Right cardiac atrium (tissue), 5 donors: ENCODE measurements at regions not wholly inside any gene's neighbourhood (a gene's known extent, or its start where the extent isn't known, plus 50 kb on each side); places are given as distances from the start of the nearest gene placed in this dataset.
"Not testable (repeated sequence)": the region's sequence is repeated elsewhere in the genome, so short reads cannot be mapped to it uniquely, and the experiment has no call there.

Source experiments
- ATAC-seq, 2 donors: fragments of 200-7000 bp; cut with Tn5 transposase; one replicate each; pipeline versions ENCODE4 v1.8.0 to v1.9.1; 2020; ENCODE audit warnings: moderate library complexity in 2 of 2, mild to moderate bottlenecking in 1 of 2
- DNase-seq, 3 donors: peaks; one replicate each; pipeline ENCODE4 v3.0.0-alpha.2; 2020
- H3K27ac ChIP-seq: one replicate; pipeline ENCODE4 v1.5.1; 2013; ENCODE audit warnings: mild to moderate bottlenecking, low read length, control low read depth, moderate library complexity
- H3K27me3 ChIP-seq: one replicate; pipeline ENCODE4 v1.6.1; 2013; ENCODE audit not compliant: control insufficient read depth, insufficient read depth
- H3K4me1 ChIP-seq: one replicate; pipeline ENCODE4 v1.6.1; 2013; ENCODE audit warnings: low read length; ENCODE audit not compliant: control insufficient read depth, insufficient read depth
- H3K4me3 ChIP-seq: one replicate; pipeline ENCODE4 v1.5.1; 2013; ENCODE audit warnings: low read length, control low read depth
- H3K9me3 ChIP-seq: one replicate; pipeline ENCODE4 v1.6.1; 2013; ENCODE audit warnings: low read length; ENCODE audit not compliant: control insufficient read depth
- WGBS: extraction: QIAGEN DNeasy Blood & Tissue Kit; methylation state at CpG from one replicate; pipeline ENCODE4 v1.1.7; 2013; 5-methylcytosine and 5-hydroxymethylcytosine counted together
- intact Hi-C, 4 donors: fragments of 100-400 bp; cut with DNase I; formaldehyde crosslinking; loops; one replicate each; pipeline versions ENCODE4 v1.11.0 to v1.14.0; 2022 to 2023
- donor health status: healthy with polysubstance abuse.
- donor health status: DM: no; HTN: yes; CAD: no.
- donor health status: DM: no; HTN: no; CAD: no.
- donor health status: DM: no; HTN: yes; CAD: no; lungs with severe emphysema.
- donor health status: DM: yes; HTN: yes; CAD: no.

- Histone ChIP-seq H3K4me3 (no peak overlapping the region), H3K27ac (no peak overlapping the region), H3K27me3 (no peaks in the 10 kb centered on the region), H3K4me1 (no peaks in the 10 kb centered on the region), H3K9me3 (no peaks in the 10 kb centered on the region)
- intact Hi-C loops: no loop called here
- DNase-seq (no peak), ATAC-seq (no peak)
- 88% methylated on average over 1 of the region's 1 CpG for WGBS
Measured at GRCh38 chr1:189274267-189274666, 1203.4 kb downstream of the BRINP3 start.

DNA sequence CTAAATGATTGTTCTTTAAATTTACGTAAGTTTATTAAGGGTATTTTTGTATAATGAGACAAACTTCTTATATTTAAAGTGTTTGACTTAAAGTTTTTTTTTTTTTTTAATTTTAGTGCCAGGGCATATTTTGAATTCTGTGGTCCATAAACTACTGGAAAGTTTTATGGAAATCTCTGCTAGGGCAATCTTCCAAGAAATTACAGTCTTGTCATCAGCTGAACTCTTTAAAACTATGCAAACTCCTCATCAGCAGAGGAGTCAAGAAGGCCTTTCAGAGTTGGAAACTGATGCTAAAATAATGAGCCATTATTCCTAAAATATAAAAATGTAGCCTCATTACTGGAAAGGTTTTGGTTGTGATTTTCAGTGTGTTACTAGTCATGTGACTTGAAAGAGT, 1201.9 kb downstream of the BRINP3 start:
- intact Hi-C loops: no loop called here
- Histone ChIP-seq H3K4me1 (no peaks in the 10 kb centered on the region), H3K27me3 (no peaks in the 10 kb centered on the region), H3K4me3 (no peak overlapping the region), H3K9me3 (no peaks in the 10 kb centered on the region), H3K27ac (no peak overlapping the region)
- no peak for DNase-seq
- WGBS: 78% methylated on average over 1 of the region's 1 CpG
- ATAC-seq: no peak

- ATAC-seq (no peak), DNase-seq (no peak)
- H3K27me3 ChIP-seq: no peaks in the 10 kb centered on the region
- H3K27ac ChIP-seq: no peak overlapping the region
- intact Hi-C loops: no loop called here
- WGBS: 80% methylated on average over 3 of the region's 3 CpGs
- H3K9me3 ChIP-seq: no peaks in the 10 kb centered on the region
- H3K4me3 ChIP-seq: no peak overlapping the region
- no peaks in the 10 kb centered on the region for H3K4me1 ChIP-seq
Measured at GRCh38 chr1:189289346-189289745, 1188.3 kb downstream of the BRINP3 start.

DNA sequence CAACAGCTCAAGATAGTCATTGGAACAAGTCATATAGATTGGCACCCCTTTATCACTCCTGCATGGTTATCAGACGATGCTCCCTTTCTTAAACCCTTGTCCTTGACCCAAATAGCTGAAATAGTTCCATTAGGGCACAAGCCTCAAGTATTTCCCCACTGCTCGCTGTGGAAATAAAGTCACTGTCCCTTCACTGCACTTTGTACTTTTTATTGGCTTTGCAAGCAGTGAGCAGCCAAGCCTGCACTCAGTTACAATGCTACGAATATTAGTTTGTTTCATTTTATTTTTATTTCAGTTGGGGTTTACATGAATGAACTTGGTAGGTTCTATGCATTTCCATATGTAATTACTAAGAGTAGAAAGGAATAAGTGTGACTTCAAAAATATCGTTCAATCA, 1176.4 kb downstream of the BRINP3 start:
- Histone ChIP-seq H3K4me3 (no peak overlapping the region), H3K9me3 (no peaks in the 10 kb centered on the region), H3K4me1 (no peaks in the 10 kb centered on the region), H3K27me3 (no peaks in the 10 kb centered on the region), H3K27ac (no peak overlapping the region)
- 73% methylated on average over 4 of the region's 4 CpGs for WGBS
- DNase-seq (no peak), ATAC-seq (no peak)
- intact Hi-C loops: no loop called here

DNA sequence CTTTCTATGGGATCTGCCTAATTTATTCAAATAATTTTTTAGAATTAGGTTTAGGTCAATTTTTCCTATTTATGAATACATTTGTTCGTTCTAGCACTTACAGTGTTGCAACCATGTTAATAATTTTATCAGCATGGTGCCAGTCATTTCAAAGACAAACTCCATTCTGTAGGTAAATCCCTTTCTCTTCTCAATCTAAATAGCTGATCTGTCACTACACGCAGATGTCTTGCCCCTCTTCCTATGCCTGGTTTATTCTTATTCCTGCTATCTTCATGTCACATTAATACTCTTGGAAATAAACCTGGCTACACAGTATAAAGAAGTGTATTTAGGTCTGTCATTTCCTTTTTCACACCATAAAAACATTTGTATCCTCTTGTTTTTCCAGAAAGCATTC, 1172.4 kb downstream of the BRINP3 start:
- no peaks in the 10 kb centered on the region for H3K4me1 ChIP-seq
- H3K9me3 ChIP-seq: no peaks in the 10 kb centered on the region
- intact Hi-C loops: no loop called here
- H3K27ac ChIP-seq: no peak overlapping the region
- no peaks in the 10 kb centered on the region for H3K27me3 ChIP-seq
- DNase-seq (no peak), ATAC-seq (no peak)
- WGBS: 66% methylated on average over 2 of the region's 2 CpGs
- H3K4me3 ChIP-seq: no peak overlapping the region

DNA sequence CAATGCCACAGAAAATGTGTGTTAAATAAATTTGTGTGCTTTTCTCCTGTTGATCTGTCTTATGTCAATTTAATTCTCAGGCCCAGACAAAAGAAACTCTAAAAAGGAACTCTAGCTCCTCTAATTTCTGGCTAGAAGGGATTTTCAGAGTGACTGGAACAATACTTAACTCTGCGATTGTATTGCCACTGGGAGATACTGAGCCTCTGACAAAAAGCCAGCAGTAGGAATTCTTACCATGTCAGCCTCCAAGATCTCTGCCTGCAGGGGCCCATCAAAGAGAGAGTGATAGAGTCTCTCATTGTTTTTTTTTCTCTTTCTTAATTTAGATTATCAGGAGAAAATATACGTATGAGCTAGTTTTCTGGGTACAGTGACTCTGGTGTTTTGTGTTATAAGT, 1165.7 kb downstream of the BRINP3 start:
- intact Hi-C loops: no loop called here
- Histone ChIP-seq H3K4me1 (no peaks in the 10 kb centered on the region), H3K9me3 (no peaks in the 10 kb centered on the region), H3K27me3 (no peaks in the 10 kb centered on the region), H3K4me3 (no peak overlapping the region), H3K27ac (no peak overlapping the region)
- no peak for ATAC-seq
- 60% methylated on average over 2 of the region's 2 CpGs for WGBS
- DNase-seq: no peak

- H3K9me3 ChIP-seq: no peaks in the 10 kb centered on the region
- intact Hi-C loops: no loop called here
- no peaks in the 10 kb centered on the region for H3K4me1 ChIP-seq
- H3K4me3 ChIP-seq: no peak overlapping the region
- ATAC-seq (no peak), DNase-seq (no peak)
- no peaks in the 10 kb centered on the region for H3K27me3 ChIP-seq
- H3K27ac ChIP-seq: no peak overlapping the region
Measured at GRCh38 chr1:189312499-189312898, 1165.2 kb downstream of the BRINP3 start.

DNA sequence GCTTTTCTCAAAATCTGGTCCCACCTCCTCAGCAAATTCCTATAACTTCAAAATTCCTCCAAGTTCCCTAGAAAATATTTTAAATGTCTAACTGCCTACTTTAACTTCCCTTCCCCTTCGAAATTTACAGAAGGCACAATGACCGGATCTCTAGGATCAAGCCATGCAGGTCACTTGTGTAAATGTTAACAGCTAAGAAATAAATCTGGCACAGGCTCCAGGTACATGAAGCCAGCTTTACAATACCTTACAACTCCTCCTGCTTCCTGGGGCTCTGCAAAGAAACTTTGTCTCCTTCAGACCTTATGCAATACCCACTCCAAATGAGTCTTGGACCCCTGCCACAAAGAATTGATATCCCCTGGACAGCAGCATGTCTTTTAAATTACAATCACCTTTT, 1164.2 kb downstream of the BRINP3 start:
- 67% methylated on average over 2 of the region's 2 CpGs for WGBS
- intact Hi-C loops: no loop called here
- ATAC-seq: no peak
- Histone ChIP-seq H3K4me3 (no peak overlapping the region), H3K27ac (no peak overlapping the region), H3K27me3 (no peaks in the 10 kb centered on the region), H3K4me1 (no peaks in the 10 kb centered on the region), H3K9me3 (no peaks in the 10 kb centered on the region)
- no peak for DNase-seq

GRCh38 chr1:189315035-189315901, 1162.4 kb downstream of the BRINP3 start:
- Histone ChIP-seq H3K27ac (no peak overlapping the region), H3K4me1 (no peaks in the 10 kb centered on the region), H3K27me3 (no peaks in the 10 kb centered on the region), H3K4me3 (no peak overlapping the region), H3K9me3 (peaks cover 2% of the 10 kb centered on the region)
- intact Hi-C loops: no loop called here
- no peak for DNase-seq
- no peak for ATAC-seq
- 79% methylated on average over 4 of the region's 4 CpGs for whole genome bisulfite sequencing

- intact Hi-C loops: no loop called here
- 48% methylated on average over 3 of the region's 3 CpGs for WGBS
- Histone ChIP-seq H3K9me3 (peaks cover 2% of the 10 kb centered on the region), H3K4me3 (no peak overlapping the region), H3K27me3 (no peaks in the 10 kb centered on the region), H3K27ac (no peak overlapping the region), H3K4me1 (no peaks in the 10 kb centered on the region)
- DNase-seq (no peak), ATAC-seq (no peak)
Measured at GRCh38 chr1:189323091-189323490, 1154.6 kb downstream of the BRINP3 start.

DNA sequence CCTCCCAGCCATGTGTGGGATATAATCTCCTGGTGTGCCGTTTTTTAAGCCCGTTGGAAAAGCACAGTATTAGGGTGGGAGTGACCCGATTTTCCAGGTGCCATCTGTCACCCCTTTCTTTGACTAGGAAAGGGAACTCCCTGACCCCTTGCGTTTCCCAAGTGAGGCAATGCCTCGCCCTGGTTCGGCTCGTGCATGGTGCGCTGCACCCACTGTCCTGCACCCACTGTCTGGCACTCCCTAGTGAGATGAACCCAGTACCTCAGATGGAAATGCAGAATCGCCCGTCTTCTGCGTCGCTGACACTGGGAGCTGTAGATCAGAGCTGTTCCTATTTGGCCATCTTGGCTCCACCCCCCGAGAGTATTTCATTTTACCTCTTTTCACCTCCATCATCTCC, 1146.6 kb downstream of the BRINP3 start:
- H3K27ac ChIP-seq, ATAC-seq, H3K4me3 ChIP-seq, DNase-seq, H3K27me3 ChIP-seq, intact Hi-C loops, H3K4me1 ChIP-seq, H3K9me3 ChIP-seq: not testable (repeated sequence)
- WGBS: 83% methylated on average over 13 of the region's 13 CpGs
